ENCODE measurements at regions not wholly inside any gene's neighbourhood (a gene's known extent, or its start where the extent isn't known, plus 50 kb on each side); places are given as distances from the start of the nearest gene placed in this dataset.
"Not testable (repeated sequence)": the region's sequence is repeated elsewhere in the genome, so short reads cannot be mapped to it uniquely, and the experiment has no call there.

- DNase-seq (ENCODE audit: low read depth in 3 of 3, low spot score in 2 of 3) = no peak
These were observed 185.6 kb downstream of the C7orf25 start for GRCh38 chr7:42726066-42726785.

- DNase-seq (ENCODE audit: low read depth in 3 of 3, low spot score in 2 of 3) = no peak
These were observed 189.2 kb downstream of the C7orf25 start for GRCh38 chr7:42722716-42723115.

GRCh38 chr7:42722198-42722597 is 189.7 kb downstream of the C7orf25 start:
- no peak for DNase-seq (ENCODE audit: low read depth in 3 of 3, low spot score in 2 of 3)

- DNase-seq (ENCODE audit: low read depth in 3 of 3, low spot score in 2 of 3) = no peak
These were observed 190.7 kb downstream of the C7orf25 start for GRCh38 chr7:42720991-42721796.

- DNase-seq (ENCODE audit: low read depth in 3 of 3, low spot score in 2 of 3) = no peak
These were observed 191.9 kb downstream of the C7orf25 start for GRCh38 chr7:42720012-42720411.

GRCh38 chr7:42718466-42718865 is 193.4 kb downstream of the C7orf25 start:
- not testable (repeated sequence) for DNase-seq (ENCODE audit: low read depth in 3 of 3, low spot score in 2 of 3)

- no peak for DNase-seq (ENCODE audit: low read depth in 3 of 3, low spot score in 2 of 3)
These were observed 197.5 kb downstream of the C7orf25 start for GRCh38 chr7:42714356-42714755.

- no peak for DNase-seq (ENCODE audit: low read depth in 3 of 3, low spot score in 2 of 3)
These were observed 202.6 kb downstream of the C7orf25 start for GRCh38 chr7:42709284-42709683.

- no peak for DNase-seq (ENCODE audit: low read depth in 3 of 3, low spot score in 2 of 3)
These were observed 207.2 kb downstream of the C7orf25 start for GRCh38 chr7:42704710-42705109.

- no peak for DNase-seq (ENCODE audit: low read depth in 3 of 3, low spot score in 2 of 3)
These were observed 209.2 kb downstream of the C7orf25 start for GRCh38 chr7:42702647-42703046.

GRCh38 chr7:42700406-42701327 is 211.2 kb downstream of the C7orf25 start:
- DNase-seq (ENCODE audit: low read depth in 3 of 3, low spot score in 2 of 3) = no peak

- no peak for DNase-seq (ENCODE audit: low read depth in 3 of 3, low spot score in 2 of 3)
These were observed 212.3 kb downstream of the C7orf25 start for GRCh38 chr7:42699380-42700178.

- no peak for DNase-seq (ENCODE audit: low read depth in 3 of 3, low spot score in 2 of 3)
These were observed 213.1 kb downstream of the C7orf25 start for GRCh38 chr7:42698600-42699374.

GRCh38 chr7:42694894-42695507 is 216.9 kb downstream of the C7orf25 start:
- no peak for DNase-seq (ENCODE audit: low read depth in 3 of 3, low spot score in 2 of 3)

- no peak for DNase-seq (ENCODE audit: low read depth in 3 of 3, low spot score in 2 of 3)
These were observed 218.1 kb downstream of the C7orf25 start for GRCh38 chr7:42693722-42694121.

GRCh38 chr7:42692621-42693020 is 219.2 kb downstream of the C7orf25 start:
- DNase-seq (ENCODE audit: low read depth in 3 of 3, low spot score in 2 of 3) = no peak

- DNase-seq (ENCODE audit: low read depth in 3 of 3, low spot score in 2 of 3) = no peak
These were observed 220.9 kb downstream of the C7orf25 start for GRCh38 chr7:42690794-42691639.

- DNase-seq (ENCODE audit: low read depth in 3 of 3, low spot score in 2 of 3) = no peak
These were observed 222.2 kb downstream of the C7orf25 start for GRCh38 chr7:42689626-42690025.

All from right renal cortex interstitium (tissue), 3 donors.